Chondrocyte (in vitro differentiated cells): ENCODE measurements at regions not wholly inside any gene's neighbourhood (a gene's known extent, or its start where the extent isn't known, plus 50 kb on each side); places are given as distances from the start of the nearest gene placed in this dataset.

Experiments
- DNase-seq: peaks from one replicate; pipeline ENCODE4 v3.0.0; 2021; ENCODE audit warnings: mixed read lengths, low spot score
- H3K27ac Mint-ChIP-seq: one replicate; pipeline ENCODE4 v1.8.0; 2021; ENCODE audit warnings: mild to moderate bottlenecking, moderate library complexity, mixed read lengths; ENCODE audit not compliant: unreplicated experiment
- H3K27me3 Mint-ChIP-seq: 2 replicates; pipeline ENCODE4 v1.8.0; 2021; ENCODE audit warnings: low read depth, mixed read lengths
- H3K36me3 Mint-ChIP-seq: 2 replicates; pipeline ENCODE4 v1.8.0; 2021; ENCODE audit warnings: low read depth, mixed read lengths
- H3K4me1 Mint-ChIP-seq: 2 replicates; pipeline ENCODE4 v1.8.0; 2021; ENCODE audit warnings: low read depth, mild to moderate bottlenecking, mixed read lengths
- H3K4me3 Mint-ChIP-seq: one replicate; pipeline ENCODE4 v1.8.0; 2021; ENCODE audit warnings: mild to moderate bottlenecking, moderate library complexity, mixed read lengths; ENCODE audit not compliant: unreplicated experiment
- H3K9me3 Mint-ChIP-seq: 2 replicates; pipeline ENCODE4 v1.8.0; 2021; ENCODE audit warnings: low read depth, mixed read lengths
- CTCF ChIP-seq: fragments of 200-600 bp; sonication (generic); IDR thresholded peaks from 2 replicates; pipeline ENCODE4 v1.5.0; 2021; ENCODE audit warnings: antibody characterized with exemption, mild to moderate bottlenecking, moderate library complexity

DNA sequence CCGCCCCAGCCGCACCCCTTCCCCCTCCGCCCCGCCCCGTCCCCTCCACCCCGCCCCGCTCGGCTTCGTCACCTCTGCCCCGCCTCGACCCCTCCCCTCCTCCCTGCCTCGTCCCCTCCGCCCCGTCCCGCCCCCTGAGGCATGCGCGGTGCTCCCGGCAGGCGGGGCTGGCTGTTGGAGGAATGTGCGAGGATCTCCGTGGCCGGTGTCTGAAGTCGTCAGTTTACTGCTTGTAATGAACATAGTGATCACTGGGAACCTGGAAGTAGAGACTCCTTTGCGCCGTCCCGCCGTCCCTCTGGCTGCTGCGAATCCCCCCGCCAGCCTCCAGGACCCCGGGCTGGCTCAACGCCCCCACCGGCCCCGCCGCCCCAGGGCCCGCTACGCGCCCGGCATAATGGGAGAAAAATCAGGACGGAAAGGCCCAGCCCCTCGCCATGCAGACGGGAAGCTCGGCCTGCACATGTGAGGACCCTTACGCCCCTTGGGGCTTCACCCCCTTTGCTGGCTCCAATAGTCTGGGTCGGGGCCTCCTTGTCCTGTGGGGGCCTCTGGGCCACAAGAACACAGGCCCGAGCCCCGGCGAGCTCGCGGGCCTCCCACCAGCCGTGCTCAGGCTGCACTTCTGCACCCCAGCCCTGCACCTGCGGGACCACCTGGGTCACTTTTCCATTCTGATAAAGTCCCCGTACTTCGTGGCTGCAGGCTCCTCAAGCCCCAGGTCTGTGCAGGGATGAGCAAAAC lies 743.1 kb downstream of the KCNJ18 start:
- Mint-ChIP-seq H3K27me3 (no peaks in the 10 kb centered on the region), H3K4me1 (no peaks in the 10 kb centered on the region), H3K36me3 (no peaks in the 10 kb centered on the region), H3K4me3 (no peak overlapping the region), H3K9me3 (peaks cover 65% of the 10 kb centered on the region), H3K27ac (no peak overlapping the region)
- DNase-seq: no peak
- no peak for TF ChIP-seq CTCF

GRCh38 chr17:22441776-22442175 lies 749.5 kb downstream of the KCNJ18 start:
- H3K27me3 Mint-ChIP-seq: no peaks in the 10 kb centered on the region
- H3K4me3 Mint-ChIP-seq: no peak overlapping the region
- no peak overlapping the region for H3K27ac Mint-ChIP-seq
- TF ChIP-seq CTCF: no peak
- H3K36me3 Mint-ChIP-seq: no peaks in the 10 kb centered on the region
- H3K9me3 Mint-ChIP-seq: peaks cover 55% of the 10 kb centered on the region
- DNase-seq: no peak
- no peaks in the 10 kb centered on the region for H3K4me1 Mint-ChIP-seq

GRCh38 chr17:22443061-22443460 lies 750.7 kb downstream of the KCNJ18 start:
- no peaks in the 10 kb centered on the region for H3K36me3 Mint-ChIP-seq
- no peaks in the 10 kb centered on the region for H3K4me1 Mint-ChIP-seq
- H3K27me3 Mint-ChIP-seq: no peaks in the 10 kb centered on the region
- no peak for TF ChIP-seq CTCF
- no peak overlapping the region for H3K27ac Mint-ChIP-seq
- H3K4me3 Mint-ChIP-seq: no peak overlapping the region
- peaks cover 54% of the 10 kb centered on the region for H3K9me3 Mint-ChIP-seq
- no peak for DNase-seq

GRCh38 chr17:22453181-22453580 lies 760.9 kb downstream of the KCNJ18 start:
- DNase-seq: no peak
- no peaks in the 10 kb centered on the region for H3K27me3 Mint-ChIP-seq
- TF ChIP-seq CTCF: no peak
- peaks cover 52% of the 10 kb centered on the region for H3K9me3 Mint-ChIP-seq
- H3K4me1 Mint-ChIP-seq: no peaks in the 10 kb centered on the region
- no peak overlapping the region for H3K27ac Mint-ChIP-seq
- H3K36me3 Mint-ChIP-seq: no peaks in the 10 kb centered on the region
- no peak overlapping the region for H3K4me3 Mint-ChIP-seq

- no peak overlapping the region for H3K27ac Mint-ChIP-seq
- no peaks in the 10 kb centered on the region for H3K36me3 Mint-ChIP-seq
- H3K4me1 Mint-ChIP-seq: no peaks in the 10 kb centered on the region
- no peaks in the 10 kb centered on the region for H3K27me3 Mint-ChIP-seq
- H3K4me3 Mint-ChIP-seq: no peak overlapping the region
- TF ChIP-seq CTCF: no peak
- DNase-seq: no peak
- H3K9me3 Mint-ChIP-seq: peaks cover 52% of the 10 kb centered on the region
Observed at GRCh38 chr17:22454070-22454999, 762.0 kb downstream of the KCNJ18 start.
